ENCODE measurements at regions not wholly inside any gene's neighbourhood (a gene's known extent, or its start where the extent isn't known, plus 50 kb on each side); places are given as distances from the start of the nearest gene placed in this dataset.

DNA sequence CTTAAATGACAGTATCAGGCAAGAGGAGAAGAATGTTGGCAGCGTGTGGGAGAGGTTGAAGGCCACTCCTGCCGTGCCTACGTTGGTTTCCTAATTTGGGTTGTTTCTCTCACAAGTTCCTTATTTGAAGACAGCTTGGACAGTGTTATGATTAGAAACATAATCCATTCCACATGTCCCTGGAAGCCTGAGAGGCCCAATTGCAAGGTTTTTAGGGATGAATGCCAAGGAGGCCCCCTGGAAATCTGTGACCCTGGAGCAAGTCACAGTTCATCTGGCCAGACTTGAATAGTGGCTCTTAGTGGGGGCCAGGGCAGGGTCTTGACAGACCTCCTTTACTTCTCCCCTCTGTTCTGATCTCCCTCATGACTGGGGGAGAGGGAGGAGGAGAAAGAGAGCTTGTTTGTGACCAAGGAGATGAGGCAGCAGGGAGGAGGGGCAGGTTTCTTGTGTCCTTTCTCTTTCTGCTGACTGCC lies 584.4 kb upstream of the TBL1XR1 start:
- Histone ChIP-seq H3K79me2 (ENCODE audit: control insufficient read depth, low read length) (no peaks in the 10 kb centered on the region), H3K27ac (ENCODE audit: low read depth, low read length) (no peak overlapping the region), H3K4me3 (ENCODE audit: low read length) (no peak overlapping the region), H3K9me3 (ENCODE audit: control insufficient read depth, insufficient read depth, low read length) (no peaks in the 10 kb centered on the region), H3F3A (ENCODE audit: control insufficient read depth, insufficient read depth) (no peaks in the 10 kb centered on the region), H4K20me1 (ENCODE audit: control insufficient read depth, insufficient read depth, low read depth, low read length) (no peaks in the 10 kb centered on the region), H3K36me3 (ENCODE audit: control insufficient read depth, low read length) (no peaks in the 10 kb centered on the region), H3K9me2 (replicated peaks; ENCODE audit: control insufficient read depth, low read length) (no peaks in the 10 kb centered on the region), H3K4me2 (ENCODE audit: low read length) (no peak overlapping the region), H3K27me3 (ENCODE audit: control insufficient read depth, low read length) (no peaks in the 10 kb centered on the region), H3K4me1 (ENCODE audit: control insufficient read depth, low read length) (peaks cover 12% of the 10 kb centered on the region)
- TF ChIP-seq, protein P1, sequence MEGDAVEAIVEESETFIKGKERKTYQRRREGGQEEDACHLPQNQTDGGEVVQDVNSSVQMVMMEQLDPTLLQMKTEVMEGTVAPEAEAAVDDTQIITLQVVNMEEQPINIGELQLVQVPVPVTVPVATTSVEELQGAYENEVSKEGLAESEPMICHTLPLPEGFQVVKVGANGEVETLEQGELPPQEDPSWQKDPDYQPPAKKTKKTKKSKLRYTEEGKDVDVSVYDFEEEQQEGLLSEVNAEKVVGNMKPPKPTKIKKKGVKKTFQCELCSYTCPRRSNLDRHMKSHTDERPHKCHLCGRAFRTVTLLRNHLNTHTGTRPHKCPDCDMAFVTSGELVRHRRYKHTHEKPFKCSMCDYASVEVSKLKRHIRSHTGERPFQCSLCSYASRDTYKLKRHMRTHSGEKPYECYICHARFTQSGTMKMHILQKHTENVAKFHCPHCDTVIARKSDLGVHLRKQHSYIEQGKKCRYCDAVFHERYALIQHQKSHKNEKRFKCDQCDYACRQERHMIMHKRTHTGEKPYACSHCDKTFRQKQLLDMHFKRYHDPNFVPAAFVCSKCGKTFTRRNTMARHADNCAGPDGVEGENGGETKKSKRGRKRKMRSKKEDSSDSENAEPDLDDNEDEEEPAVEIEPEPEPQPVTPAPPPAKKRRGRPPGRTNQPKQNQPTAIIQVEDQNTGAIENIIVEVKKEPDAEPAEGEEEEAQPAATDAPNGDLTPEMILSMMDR (IDR thresholded peaks at IDR 0.05; ENCODE audit: low read depth, low read length, poor library complexity, severe bottlenecking) = no peak
- no peak for TF ChIP-seq EZH2phosphoT487 (IDR thresholded peaks at IDR 0.05; ENCODE audit: borderline replicate concordance, low read length)

DNA sequence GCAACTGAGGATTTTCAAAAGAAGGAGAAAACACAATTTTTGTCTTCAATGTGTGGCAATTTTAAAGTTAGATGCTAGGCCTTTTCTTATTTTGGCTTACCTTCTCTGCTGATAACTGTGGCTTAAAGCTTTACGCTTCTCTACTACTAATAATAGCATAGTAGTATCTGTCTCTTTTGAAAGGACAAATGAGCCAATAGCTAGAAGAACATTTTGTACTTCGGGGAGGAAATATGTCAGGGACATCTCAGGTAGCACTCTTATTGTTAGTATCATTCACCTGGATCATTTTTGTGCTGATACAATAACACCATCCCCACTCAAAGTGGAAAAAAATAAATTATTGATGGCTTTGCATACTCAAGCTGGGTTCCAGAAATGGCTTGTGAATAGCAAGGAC lies 586.1 kb upstream of the TBL1XR1 start:
- Histone ChIP-seq H4K20me1 (ENCODE audit: control insufficient read depth, insufficient read depth, low read depth, low read length) (no peaks in the 10 kb centered on the region), H3K36me3 (ENCODE audit: control insufficient read depth, low read length) (no peaks in the 10 kb centered on the region), H3K79me2 (ENCODE audit: control insufficient read depth, low read length) (no peaks in the 10 kb centered on the region), H3K27ac (ENCODE audit: low read depth, low read length) (no peak overlapping the region), H3K4me1 (ENCODE audit: control insufficient read depth, low read length) (peaks cover 7% of the 10 kb centered on the region), H3K27me3 (ENCODE audit: control insufficient read depth, low read length) (no peaks in the 10 kb centered on the region), H3F3A (ENCODE audit: control insufficient read depth, insufficient read depth) (no peaks in the 10 kb centered on the region), H3K9me3 (ENCODE audit: control insufficient read depth, insufficient read depth, low read length) (no peaks in the 10 kb centered on the region), H3K4me3 (ENCODE audit: low read length) (no peak overlapping the region), H3K9me2 (replicated peaks; ENCODE audit: control insufficient read depth, low read length) (no peaks in the 10 kb centered on the region), H3K4me2 (ENCODE audit: low read length) (no peak overlapping the region)
- TF ChIP-seq EZH2phosphoT487 (IDR thresholded peaks at IDR 0.05; ENCODE audit: borderline replicate concordance, low read length) = no peak
- TF ChIP-seq, protein P1 (IDR thresholded peaks at IDR 0.05; ENCODE audit: low read depth, low read length, poor library complexity, severe bottlenecking) = no peak

DNA sequence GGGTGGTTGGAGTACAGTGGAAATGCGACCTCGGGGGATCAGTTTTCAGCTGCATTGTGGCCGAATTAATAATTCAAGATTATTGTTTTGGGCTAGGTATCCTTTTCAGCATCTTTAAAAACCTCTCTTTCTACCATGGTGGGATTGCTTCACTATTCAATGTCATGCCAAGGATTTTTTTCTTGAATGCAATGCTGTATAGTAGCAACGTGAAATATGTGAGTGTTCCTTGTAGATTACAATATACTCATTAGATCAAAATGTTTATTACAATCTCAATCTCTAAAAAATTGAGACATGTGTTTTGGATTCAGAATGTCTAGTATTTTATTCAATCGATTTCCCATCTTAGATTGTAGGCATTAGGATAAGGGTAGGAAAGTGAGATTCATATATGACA lies 586.5 kb upstream of the TBL1XR1 start:
- Histone ChIP-seq H3K27ac (ENCODE audit: low read depth, low read length) (no peak overlapping the region), H3F3A (ENCODE audit: control insufficient read depth, insufficient read depth) (no peaks in the 10 kb centered on the region)
- TF ChIP-seq, protein P1 (IDR thresholded peaks at IDR 0.05; ENCODE audit: low read depth, low read length, poor library complexity, severe bottlenecking) = no peak
- no peak for TF ChIP-seq EZH2phosphoT487 (IDR thresholded peaks at IDR 0.05; ENCODE audit: borderline replicate concordance, low read length)

More for the DNA sequence above, 586.5 kb upstream of the TBL1XR1 start:
- H3K4me2 ChIP-seq (ENCODE audit: low read length) = no peak overlapping the region
- no peaks in the 10 kb centered on the region for H3K79me2 ChIP-seq (ENCODE audit: control insufficient read depth, low read length)
- H3K4me3 ChIP-seq (ENCODE audit: low read length) = no peak overlapping the region
- H3K9me3 ChIP-seq (ENCODE audit: control insufficient read depth, insufficient read depth, low read length) = no peaks in the 10 kb centered on the region
- no peaks in the 10 kb centered on the region for H4K20me1 ChIP-seq (ENCODE audit: control insufficient read depth, insufficient read depth, low read depth, low read length)
- no peaks in the 10 kb centered on the region for H3K9me2 ChIP-seq (replicated peaks; ENCODE audit: control insufficient read depth, low read length)
- no peaks in the 10 kb centered on the region for H3K36me3 ChIP-seq (ENCODE audit: control insufficient read depth, low read length)
- H3K27me3 ChIP-seq (ENCODE audit: control insufficient read depth, low read length) = no peaks in the 10 kb centered on the region
- H3K4me1 ChIP-seq (ENCODE audit: control insufficient read depth, low read length) = peaks cover 3% of the 10 kb centered on the region
